GM23248 (cell line): ENCODE measurements at regions not wholly inside any gene's neighbourhood (a gene's known extent, or its start where the extent isn't known, plus 50 kb on each side); places are given as distances from the start of the nearest gene placed in this dataset.

Source experiments
- EZH2 ChIP-seq: fragments of 200-600 bp; sonication (generic); IDR thresholded peaks from 2 replicates; pipeline ENCODE4 v1.6.1; 2018; ENCODE audit warnings: antibody characterized with exemption, mild to moderate bottlenecking; ENCODE audit not compliant: insufficient read depth, poor library complexity, severe bottlenecking
- EZH2phosphoT487 ChIP-seq: fragments of 200-600 bp; sonication (generic); IDR thresholded peaks from 2 replicates; pipeline ENCODE4 v1.6.1; 2018; ENCODE audit warnings: antibody characterized with exemption, moderate library complexity, mild to moderate bottlenecking, low read depth; ENCODE audit not compliant: insufficient read depth

GRCh38 chr21:17987382-17988101 lies 168.4 kb upstream of the C21orf91 start:
- no peak for TF ChIP-seq EZH2phosphoT487
- no peak for TF ChIP-seq EZH2
